MM.1S (cell line): ENCODE measurements at regions not wholly inside any gene's neighbourhood (a gene's known extent, or its start where the extent isn't known, plus 50 kb on each side); places are given as distances from the start of the nearest gene placed in this dataset.

ENCODE experiments used
- DNase-seq: peaks from one replicate; pipeline ENCODE4 v3.0.0-alpha.2; 2015
- H2AFZ ChIP-seq: fragments of 300-600 bp; sonication (generic); 2 replicates; pipeline ENCODE4 v1.6.0; 2016; ENCODE audit warnings: antibody characterized with exemption, low read length
- H3F3A ChIP-seq: fragments of 300-600 bp; sonication (generic); 2 replicates; pipeline ENCODE4 v1.6.1; 2016; ENCODE audit warnings: mild to moderate bottlenecking, antibody characterized with exemption, low read length, moderate library complexity, mixed read lengths; ENCODE audit not compliant: insufficient read depth
- H3K27ac ChIP-seq: fragments of 300-600 bp; sonication (generic); 2 replicates; pipeline ENCODE4 v1.5.1; 2016; ENCODE audit warnings: mild to moderate bottlenecking, low read length
- H3K27me3 ChIP-seq: fragments of 300-600 bp; sonication (generic); replicated peaks from 2 replicates; pipeline ENCODE4 v1.6.0; 2016; ENCODE audit warnings: low read length; ENCODE audit not compliant: insufficient read depth
- H3K36me3 ChIP-seq: fragments of 300-600 bp; sonication (generic); replicated peaks from 2 replicates; pipeline ENCODE4 v1.6.1; 2016; ENCODE audit warnings: mild to moderate bottlenecking, low read length, mixed read lengths; ENCODE audit not compliant: insufficient read depth
- H3K4me1 ChIP-seq: fragments of 300-600 bp; sonication (generic); 2 replicates; pipeline ENCODE4 v1.6.1; 2016; ENCODE audit warnings: low read length, mixed read lengths
- H3K4me2 ChIP-seq: fragments of 300-600 bp; sonication (generic); 2 replicates; pipeline ENCODE4 v1.6.0; 2016; ENCODE audit warnings: low read depth, low read length
- H3K4me3 ChIP-seq: fragments of 300-600 bp; sonication (generic); 2 replicates; pipeline ENCODE4 v1.5.1; 2016; ENCODE audit warnings: low read length, mixed read lengths
- H3K79me2 ChIP-seq: fragments of 300-600 bp; sonication (generic); 2 replicates; pipeline ENCODE4 v1.6.1; 2016; ENCODE audit warnings: mixed run types, low read length, mixed read lengths
- H3K9ac ChIP-seq: fragments of 300-600 bp; sonication (generic); 2 replicates; pipeline ENCODE4 v1.6.1; 2016; ENCODE audit warnings: low read length, mixed read lengths
- H3K9me2 ChIP-seq: fragments of 300-600 bp; sonication (generic); replicated peaks from 2 replicates; pipeline ENCODE4 v1.6.1; 2016; ENCODE audit warnings: mild to moderate bottlenecking, low read length, mixed read lengths; ENCODE audit not compliant: insufficient read depth
- H3K9me3 ChIP-seq: fragments of 300-600 bp; sonication (generic); replicated peaks from 2 replicates; pipeline ENCODE4 v1.6.1; 2016; ENCODE audit warnings: mild to moderate bottlenecking, low read length, mixed read lengths; ENCODE audit not compliant: insufficient read depth
- H4K20me1 ChIP-seq: fragments of 300-600 bp; sonication (generic); 2 replicates; pipeline ENCODE4 v1.6.1; 2016; ENCODE audit warnings: mild to moderate bottlenecking, low read length, moderate library complexity, mixed read lengths; ENCODE audit not compliant: insufficient read depth
- CTCF ChIP-seq: fragments of 300-600 bp; sonication (generic); IDR thresholded peaks from 2 replicates; pipeline ENCODE4 v1.5.1; 2016; ENCODE audit warnings: antibody characterized with exemption, low read length, mixed read lengths
- EZH2 ChIP-seq: fragments of 300-600 bp; sonication (generic); optimal IDR thresholded peaks from 2 replicates; pipeline ENCODE3; 2017; ENCODE audit warnings: low read depth, mild to moderate bottlenecking, antibody characterized with exemption, low read length, mixed read lengths
- EZH2phosphoT487 ChIP-seq: fragments of 300-600 bp; sonication (generic); IDR thresholded peaks from 2 replicates; pipeline ENCODE4 v1.6.1; 2018; ENCODE audit warnings: antibody characterized with exemption, low read length

DNA sequence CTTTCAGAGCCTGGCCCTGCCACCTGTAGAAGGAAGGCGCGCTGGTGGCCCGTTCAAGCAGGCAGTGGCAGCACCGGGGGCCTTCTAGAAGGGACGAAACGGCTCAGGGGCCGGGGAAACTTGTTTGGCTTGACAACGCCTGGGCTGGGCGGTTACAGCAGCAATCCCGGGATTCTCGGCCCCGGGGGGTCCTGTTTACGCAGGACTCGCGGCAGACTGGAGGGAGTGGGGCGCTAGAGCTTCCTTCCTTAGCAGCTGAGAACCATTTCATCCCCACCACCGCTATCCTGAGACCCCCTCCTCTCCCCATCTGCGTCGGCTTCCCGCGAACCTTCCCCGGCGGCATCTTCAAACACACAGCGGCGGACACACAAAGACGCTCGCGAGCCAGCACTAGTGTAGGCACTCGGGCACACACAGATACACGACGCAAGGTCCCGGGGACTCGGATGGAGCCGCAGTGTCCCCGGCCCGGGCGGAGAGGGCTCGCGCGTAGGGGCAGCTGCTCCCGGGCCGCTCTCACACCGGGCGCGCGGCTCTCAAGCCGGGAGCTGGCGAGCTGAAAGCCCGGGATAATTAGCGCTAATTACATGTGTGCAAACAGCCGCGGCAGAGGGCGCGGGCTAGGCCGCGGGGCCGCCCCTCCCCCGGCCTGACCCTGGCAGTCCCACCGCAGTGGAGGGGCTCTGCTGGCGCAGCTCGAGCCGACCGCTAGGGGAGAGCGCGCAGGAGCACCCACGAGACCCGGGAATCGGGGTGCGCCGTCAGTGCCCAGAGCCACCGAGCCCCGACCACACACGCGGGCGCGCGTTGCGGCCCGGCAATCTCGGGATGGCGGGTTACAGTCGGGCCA lies 271.4 kb downstream of the FOXD2 start:
- Histone ChIP-seq H3K79me2 (no peaks in the 10 kb centered on the region), H3K9me2 (no peaks in the 10 kb centered on the region), H3F3A (peaks cover 6% of the 10 kb centered on the region), H3K4me1 (peaks cover 11% of the 10 kb centered on the region), H3K4me3 (peak overlapping the region; percentile 54), H3K36me3 (no peaks in the 10 kb centered on the region), H3K27ac (no peak overlapping the region), H4K20me1 (no peaks in the 10 kb centered on the region), H3K27me3 (peaks cover 31% of the 10 kb centered on the region), H2AFZ (peak overlapping the region; percentile 56), H3K9ac (no peak overlapping the region), H3K9me3 (no peaks in the 10 kb centered on the region), H3K4me2 (peak overlapping the region; percentile 96)
- peak; percentile 69 for TF ChIP-seq EZH2
- TF ChIP-seq CTCF, result peak; percentile 23; the same call in 1 of the 2 replicates
- no peak for TF ChIP-seq EZH2phosphoT487
- no peak for DNase-seq

- H3K27me3 ChIP-seq, result peaks cover 31% of the 10 kb centered on the region
- no peaks in the 10 kb centered on the region for H3K9me2 ChIP-seq
- TF ChIP-seq CTCF (no peak), EZH2 (no peak), EZH2phosphoT487 (no peak)
- peak overlapping the region; percentile 54 for H3K4me3 ChIP-seq
- peaks cover 6% of the 10 kb centered on the region for H3F3A ChIP-seq
- no peak overlapping the region for H3K9ac ChIP-seq
- no peak for DNase-seq
- no peaks in the 10 kb centered on the region for H4K20me1 ChIP-seq
- H3K79me2 ChIP-seq, result no peaks in the 10 kb centered on the region
- peak overlapping the region; percentile 56 for H2AFZ ChIP-seq
- H3K36me3 ChIP-seq, result no peaks in the 10 kb centered on the region
- peaks cover 11% of the 10 kb centered on the region for H3K4me1 ChIP-seq
- H3K27ac ChIP-seq, result no peak overlapping the region
- no peaks in the 10 kb centered on the region for H3K9me3 ChIP-seq
- peak overlapping the region; percentile 96 for H3K4me2 ChIP-seq
Observed at GRCh38 chr1:47709872-47710231, 272.0 kb downstream of the FOXD2 start.

GRCh38 chr1:47710329-47711071 lies 272.7 kb downstream of the FOXD2 start:
- DNase-seq, result peak; percentile 61
- Histone ChIP-seq H3K27me3 (peaks cover 31% of the 10 kb centered on the region), H3K27ac (no peak overlapping the region), H3K4me2 (peak overlapping the region; percentile 96), H3K4me3 (peak overlapping the region; percentile 54), H3K9me3 (no peaks in the 10 kb centered on the region), H3K36me3 (no peaks in the 10 kb centered on the region), H4K20me1 (no peaks in the 10 kb centered on the region), H3K4me1 (peaks cover 11% of the 10 kb centered on the region), H2AFZ (peak overlapping the region; percentile 21), H3K9me2 (no peaks in the 10 kb centered on the region), H3F3A (peaks cover 6% of the 10 kb centered on the region), H3K9ac (no peak overlapping the region), H3K79me2 (no peaks in the 10 kb centered on the region)
- TF ChIP-seq EZH2 (no peak), CTCF (peak; percentile 95)
